H1 (cell line): ENCODE measurements at regions not wholly inside any gene's neighbourhood (a gene's known extent, or its start where the extent isn't known, plus 50 kb on each side); places are given as distances from the start of the nearest gene placed in this dataset.

Experiments used
- CTCF ChIA-PET: fragments of 300-600 bp; sonication (Branson Sonifier 250); formaldehyde crosslinking; loops from one replicate; lab custom pipeline; 2021; ENCODE audit not compliant: partially characterized antibody; lab: Charles Lee
- POLR2A ChIA-PET: fragments of 300-600 bp; sonication (Branson Sonifier 250); formaldehyde crosslinking; loops from one replicate; lab custom pipeline; 2021; ENCODE audit warnings: inconsistent platforms; ENCODE audit not compliant: partially characterized antibody; lab: Charles Lee
- DNase-seq, 2 experiments: peaks; one replicate each; pipeline versions ENCODE4 v3.0.0 to v3.0.0-alpha.2; 2010 to 2022; ENCODE audit warnings: low spot score in 2 of 2, low read depth in 1 of 2, mixed read lengths in 1 of 2
- FAIRE-seq: peaks from 2 replicates; lab custom pipeline; 2011; peaks lifted over from hg19 to GRCh38; lab: Jason Lieb, UNC
- H2AFZ ChIP-seq: 2 replicates; pipeline ENCODE4 v1.8.1; 2012; ENCODE audit warnings: low read length, inconsistent platforms
- H2AK5ac ChIP-seq: 2 replicates; pipeline ENCODE4 v1.6.1; 2013; ENCODE audit warnings: low read depth, low read length
- H2BK120ac ChIP-seq: replicated peaks from 2 replicates; pipeline ENCODE3; 2013; ENCODE audit warnings: low read depth, low read length, inconsistent platforms
- H2BK12ac ChIP-seq: 2 replicates; pipeline ENCODE4 v1.6.1; 2013; ENCODE audit warnings: low read depth, low read length
- H2BK15ac ChIP-seq: 2 replicates; pipeline ENCODE4 v1.6.1; 2013; ENCODE audit warnings: low read length
- H2BK20ac ChIP-seq: 2 replicates; pipeline ENCODE4 v1.6.1; 2013; ENCODE audit warnings: low read length
- H2BK5ac ChIP-seq: 2 replicates; pipeline ENCODE4 v1.6.1; 2013; ENCODE audit warnings: low read depth, low read length
- H3K14ac ChIP-seq: 2 replicates; pipeline ENCODE4 v1.6.1; 2013; ENCODE audit warnings: inconsistent platforms; ENCODE audit not compliant: insufficient read length
- H3K18ac ChIP-seq: 2 replicates; pipeline ENCODE4 v1.6.1; 2013; ENCODE audit warnings: low read length; ENCODE audit errors: extremely low read depth
- H3K23ac ChIP-seq: 2 replicates; pipeline ENCODE4 v1.6.1; 2013; ENCODE audit warnings: inconsistent platforms; ENCODE audit not compliant: insufficient read length
- H3K23me2 ChIP-seq: 2 replicates; pipeline ENCODE4 v1.6.1; 2013; ENCODE audit warnings: low read depth, low read length
- H3K27ac ChIP-seq: 2 replicates; pipeline ENCODE4 v1.6.1; 2011; ENCODE audit warnings: low read depth, low read length, inconsistent platforms
- H3K27me3 ChIP-seq, 4 experiments: replicated peaks in 1 of 4; 1 replicate in 1 of 4; 2 replicates in 3 of 4; pipeline versions ENCODE4 v1.6.1 to v1.8.1; 2011 to 2013; ENCODE audit warnings: low read length in 3 of 4, mild to moderate bottlenecking in 3 of 4, inconsistent platforms in 2 of 4, mixed read lengths in 2 of 4, moderate library complexity in 1 of 4; ENCODE audit not compliant: control insufficient read depth in 3 of 4, insufficient read depth in 3 of 4; ENCODE audit errors: extremely low read depth in 1 of 4
- H3K36me3 ChIP-seq, 4 experiments: 2 replicates each; pipeline versions ENCODE4 v1.6.1 to v1.8.1; 2011 to 2013; ENCODE audit warnings: mild to moderate bottlenecking in 4 of 4, low read length in 3 of 4, moderate library complexity in 2 of 4, control low read depth in 1 of 4, inconsistent platforms in 1 of 4; ENCODE audit not compliant: insufficient read depth in 4 of 4, control insufficient read depth in 2 of 4
- H3K4ac ChIP-seq: replicated peaks from 2 replicates; pipeline ENCODE3; 2013; ENCODE audit warnings: low read length, low read depth, mixed read lengths, inconsistent platforms; ENCODE audit not compliant: insufficient read length
- H3K4me1 ChIP-seq, 4 experiments: replicated peaks in 1 of 4; 1 replicate in 1 of 4; 2 replicates in 3 of 4; pipeline versions ENCODE4 v1.6.1 to v1.8.1; 2011 to 2013; ENCODE audit warnings: low read length in 3 of 4, inconsistent platforms in 2 of 4, mixed read lengths in 1 of 4; ENCODE audit not compliant: insufficient read depth in 4 of 4, control insufficient read depth in 3 of 4
- H3K4me2 ChIP-seq, 2 experiments: 2 replicates each; pipeline versions ENCODE4 v1.6.1 to v1.8.1; 2011 to 2013; ENCODE audit warnings: low read depth in 2 of 2, low read length in 2 of 2, control low read depth in 1 of 2, inconsistent platforms in 1 of 2, mild to moderate bottlenecking in 1 of 2; ENCODE audit not compliant: insufficient read depth in 1 of 2
- H3K4me3 ChIP-seq, 4 experiments: fragments of 200-600, 300-600 bp in 1 of 4; sonication (generic), shearing (Covaris generic), sonication (Bioruptor Twin) in 1 of 4; 2 replicates each; pipeline versions ENCODE4 v1.5.1 to v1.8.1; 2011 to 2016; ENCODE audit warnings: low read length in 4 of 4, low read depth in 3 of 4, control low read depth in 2 of 4, inconsistent platforms in 2 of 4, mild to moderate bottlenecking in 2 of 4, mixed read lengths in 1 of 4, moderate library complexity in 1 of 4; ENCODE audit not compliant: insufficient read depth in 2 of 4; ENCODE audit errors: extremely low read depth in 1 of 4
- H3K56ac ChIP-seq: replicated peaks from 2 replicates; pipeline ENCODE3; 2013; ENCODE audit warnings: low read depth, mild to moderate bottlenecking, mixed read lengths, low read length, inconsistent platforms; ENCODE audit not compliant: insufficient read length
- H3K79me1 ChIP-seq: 2 replicates; pipeline ENCODE4 v1.6.1; 2013; ENCODE audit warnings: low read depth, low read length, control low read depth
- H3K79me2 ChIP-seq, 2 experiments: 2 replicates each; pipeline versions ENCODE4 v1.6.1 to v1.8.1; 2012 to 2013; ENCODE audit warnings: low read length in 2 of 2, mild to moderate bottlenecking in 2 of 2, inconsistent platforms in 1 of 2; ENCODE audit not compliant: insufficient read depth in 2 of 2, control insufficient read depth in 1 of 2
- H3K9ac ChIP-seq, 4 experiments: replicated peaks in 1 of 4; 1 replicate in 1 of 4; 2 replicates in 3 of 4; pipeline versions ENCODE4 v1.6.1 to v1.8.1; 2011 to 2013; ENCODE audit warnings: low read depth in 3 of 4, low read length in 3 of 4, control low read depth in 2 of 4, mild to moderate bottlenecking in 2 of 4, moderate library complexity in 2 of 4, inconsistent platforms in 1 of 4; ENCODE audit errors: extremely low read depth in 1 of 4
- H3K9me3 ChIP-seq, 2 experiments: 2 replicates each; pipeline versions ENCODE4 v1.6.1 to v1.8.1; 2012 to 2013; ENCODE audit warnings: mild to moderate bottlenecking in 2 of 2, moderate library complexity in 2 of 2, control low read depth in 1 of 2, inconsistent platforms in 1 of 2, low read depth in 1 of 2, low read length in 1 of 2, mixed read lengths in 1 of 2; ENCODE audit not compliant: insufficient read depth in 2 of 2
- H4K20me1 ChIP-seq, 2 experiments: replicated peaks in 1 of 2; 2 replicates each; pipeline versions ENCODE3 to v1.8.1; 2011 to 2013; ENCODE audit warnings: inconsistent platforms in 2 of 2, low read length in 2 of 2, mild to moderate bottlenecking in 1 of 2; ENCODE audit not compliant: insufficient read depth in 2 of 2, control insufficient read depth in 1 of 2
- H4K5ac ChIP-seq: 2 replicates; pipeline ENCODE4 v1.6.1; 2013; ENCODE audit warnings: low read length, low read depth, mixed read lengths, inconsistent platforms; ENCODE audit not compliant: insufficient read length
- H4K8ac ChIP-seq: 2 replicates; pipeline ENCODE4 v1.8.0; 2013; ENCODE audit warnings: mild to moderate bottlenecking, moderate library complexity, low read length, inconsistent platforms; ENCODE audit not compliant: insufficient read depth; ENCODE audit errors: extremely low read depth
- H4K91ac ChIP-seq: replicated peaks from 2 replicates; pipeline ENCODE3; 2013; ENCODE audit warnings: low read length, mixed read lengths, inconsistent platforms; ENCODE audit not compliant: insufficient read length
- KDM1A ChIP-seq: fragments of 200-600, 300-600 bp; sonication (generic); IDR thresholded peaks from 2 replicates; pipeline ENCODE4 v1.7.1; 2016; ENCODE audit warnings: mild to moderate bottlenecking, low read length, borderline replicate concordance
- MAFK ChIP-seq: IDR thresholded peaks from 2 replicates; pipeline ENCODE4 v1.6.1; 2012; ENCODE audit warnings: low read depth, mild to moderate bottlenecking, improper control_type of control experiment, low read length
- POU5F1 ChIP-seq: IDR thresholded peaks from 2 replicates; pipeline ENCODE4 v1.6.1; 2011; ENCODE audit warnings: low read depth, mild to moderate bottlenecking, low read length, moderate library complexity
- SIRT6 ChIP-seq: IDR thresholded peaks from one replicate; pipeline ENCODE4 v1.7.1; 2012; ENCODE audit warnings: low read length, inconsistent platforms
- WGBS, 2 experiments: shearing (Covaris generic) in 1 of 2; methylation state at CpG; one replicate each; pipeline versions ENCODE4 v1.1.6 to v1.1.7; 2013 to 2015; ENCODE audit warnings: low lambda C conversion rate in 2 of 2, mixed read lengths in 2 of 2, inconsistent platforms in 1 of 2, low coverage in 1 of 2, missing lambda C conversion rate in 1 of 2; ENCODE audit not compliant: insufficient replicate concordance in 2 of 2, insufficient coverage in 1 of 2, insufficient read length in 1 of 2; ENCODE audit errors: extremely low coverage in 1 of 2, missing lambda C conversion rate in 1 of 2; 5-methylcytosine and 5-hydroxymethylcytosine counted together

GRCh38 chr6:14953836-14954235 lies 292.0 kb upstream of the JARID2 start:
- Histone ChIP-seq H3K79me1 (no peaks in the 10 kb centered on the region), H3K27ac (no peak overlapping the region), H4K91ac (no peak overlapping the region), H2BK20ac (no peak overlapping the region), H4K20me1 (peaks cover 0 to 2% of the 10 kb centered on the region in 2 experiments), H2BK120ac (no peak overlapping the region), H2BK15ac (0 out of 2 replicates have a peak overlapping the region, but pooled peaks have one; percentile 88), H2AFZ (no peak overlapping the region), H3K9ac (no peak overlapping the region), H3K4me1 (no peaks in the 10 kb centered on the region), H3K4me2 (no peak overlapping the region), H3K36me3 (no peaks in the 10 kb centered on the region; a peak in 1 of 8 replicates), H3K23ac (no peak overlapping the region), H3K27me3 (no peaks in the 10 kb centered on the region), H2AK5ac (peak overlapping the region; percentile 16; the same call in 1 of the 2 replicates), H2BK5ac (no peak overlapping the region; the same call in 1 of the 2 replicates), H3K14ac (no peak overlapping the region), H3K9me3 (no peaks in the 10 kb centered on the region), H3K56ac (no peak overlapping the region), H3K79me2 (no peaks in the 10 kb centered on the region; a peak in 1 of 4 replicates), H4K8ac (no peak overlapping the region), H2BK12ac (0 out of 2 replicates have a peak overlapping the region, but pooled peaks have one; percentile 55), H4K5ac (no peak overlapping the region), H3K4ac (peak overlapping the region; percentile 32), H3K4me3 (no peak overlapping the region), H3K18ac (no peak overlapping the region), H3K23me2 (no peaks in the 10 kb centered on the region)
- DNase-seq: no peak
- no peak for FAIRE-seq
- CTCF ChIA-PET: interaction anchor here (1.2 kb wide), 1 partner anchor 34 kb away, joined by 3 read pairs; no protein-coding TSS in a partner anchor
- POLR2A ChIA-PET: no interaction called here
- 86% methylated on average over 6 of the region's 6 CpGs; no CpG with 5 or more reads in 1 of the 2 experiments for WGBS, 2 experiments
- TF ChIP-seq KDM1A (no peak), POU5F1 (no peak), SIRT6 (no peak), MAFK (no peak)
